H1 (cell line): ENCODE measurements at regions not wholly inside any gene's neighbourhood (a gene's known extent, or its start where the extent isn't known, plus 50 kb on each side); places are given as distances from the start of the nearest gene placed in this dataset.

Source experiments
- CTCF ChIA-PET: fragments of 300-600 bp; sonication (Branson Sonifier 250); formaldehyde crosslinking; loops from one replicate; lab custom pipeline; 2021; ENCODE audit not compliant: partially characterized antibody; lab: Charles Lee
- POLR2A ChIA-PET: fragments of 300-600 bp; sonication (Branson Sonifier 250); formaldehyde crosslinking; loops from one replicate; lab custom pipeline; 2021; ENCODE audit warnings: inconsistent platforms; ENCODE audit not compliant: partially characterized antibody; lab: Charles Lee
- DNase-seq, 2 experiments: peaks; one replicate each; pipeline versions ENCODE4 v3.0.0 to v3.0.0-alpha.2; 2010 to 2022; ENCODE audit warnings: low spot score in 2 of 2, low read depth in 1 of 2, mixed read lengths in 1 of 2
- FAIRE-seq: peaks from 2 replicates; lab custom pipeline; 2011; peaks lifted over from hg19 to GRCh38; lab: Jason Lieb, UNC
- H2AFZ ChIP-seq: 2 replicates; pipeline ENCODE4 v1.8.1; 2012; ENCODE audit warnings: low read length, inconsistent platforms
- H2AK5ac ChIP-seq: 2 replicates; pipeline ENCODE4 v1.6.1; 2013; ENCODE audit warnings: low read depth, low read length
- H2BK120ac ChIP-seq: replicated peaks from 2 replicates; pipeline ENCODE3; 2013; ENCODE audit warnings: low read depth, low read length, inconsistent platforms
- H2BK12ac ChIP-seq: 2 replicates; pipeline ENCODE4 v1.6.1; 2013; ENCODE audit warnings: low read depth, low read length
- H2BK15ac ChIP-seq: 2 replicates; pipeline ENCODE4 v1.6.1; 2013; ENCODE audit warnings: low read length
- H2BK20ac ChIP-seq: 2 replicates; pipeline ENCODE4 v1.6.1; 2013; ENCODE audit warnings: low read length
- H2BK5ac ChIP-seq: 2 replicates; pipeline ENCODE4 v1.6.1; 2013; ENCODE audit warnings: low read depth, low read length
- H3K14ac ChIP-seq: 2 replicates; pipeline ENCODE4 v1.6.1; 2013; ENCODE audit warnings: inconsistent platforms; ENCODE audit not compliant: insufficient read length
- H3K18ac ChIP-seq: 2 replicates; pipeline ENCODE4 v1.6.1; 2013; ENCODE audit warnings: low read length; ENCODE audit errors: extremely low read depth
- H3K23ac ChIP-seq: 2 replicates; pipeline ENCODE4 v1.6.1; 2013; ENCODE audit warnings: inconsistent platforms; ENCODE audit not compliant: insufficient read length
- H3K23me2 ChIP-seq: 2 replicates; pipeline ENCODE4 v1.6.1; 2013; ENCODE audit warnings: low read depth, low read length
- H3K27ac ChIP-seq: 2 replicates; pipeline ENCODE4 v1.6.1; 2011; ENCODE audit warnings: low read depth, low read length, inconsistent platforms
- H3K27me3 ChIP-seq, 4 experiments: replicated peaks in 1 of 4; 1 replicate in 1 of 4; 2 replicates in 3 of 4; pipeline versions ENCODE4 v1.6.1 to v1.8.1; 2011 to 2013; ENCODE audit warnings: low read length in 3 of 4, mild to moderate bottlenecking in 3 of 4, inconsistent platforms in 2 of 4, mixed read lengths in 2 of 4, moderate library complexity in 1 of 4; ENCODE audit not compliant: control insufficient read depth in 3 of 4, insufficient read depth in 3 of 4; ENCODE audit errors: extremely low read depth in 1 of 4
- H3K36me3 ChIP-seq, 4 experiments: 2 replicates each; pipeline versions ENCODE4 v1.6.1 to v1.8.1; 2011 to 2013; ENCODE audit warnings: mild to moderate bottlenecking in 4 of 4, low read length in 3 of 4, moderate library complexity in 2 of 4, control low read depth in 1 of 4, inconsistent platforms in 1 of 4; ENCODE audit not compliant: insufficient read depth in 4 of 4, control insufficient read depth in 2 of 4
- H3K4ac ChIP-seq: replicated peaks from 2 replicates; pipeline ENCODE3; 2013; ENCODE audit warnings: low read length, low read depth, mixed read lengths, inconsistent platforms; ENCODE audit not compliant: insufficient read length
- H3K4me1 ChIP-seq, 4 experiments: replicated peaks in 1 of 4; 1 replicate in 1 of 4; 2 replicates in 3 of 4; pipeline versions ENCODE4 v1.6.1 to v1.8.1; 2011 to 2013; ENCODE audit warnings: low read length in 3 of 4, inconsistent platforms in 2 of 4, mixed read lengths in 1 of 4; ENCODE audit not compliant: insufficient read depth in 4 of 4, control insufficient read depth in 3 of 4
- H3K4me2 ChIP-seq, 2 experiments: 2 replicates each; pipeline versions ENCODE4 v1.6.1 to v1.8.1; 2011 to 2013; ENCODE audit warnings: low read depth in 2 of 2, low read length in 2 of 2, control low read depth in 1 of 2, inconsistent platforms in 1 of 2, mild to moderate bottlenecking in 1 of 2; ENCODE audit not compliant: insufficient read depth in 1 of 2
- H3K4me3 ChIP-seq, 4 experiments: fragments of 200-600, 300-600 bp in 1 of 4; sonication (generic), shearing (Covaris generic), sonication (Bioruptor Twin) in 1 of 4; 2 replicates each; pipeline versions ENCODE4 v1.5.1 to v1.8.1; 2011 to 2016; ENCODE audit warnings: low read length in 4 of 4, low read depth in 3 of 4, control low read depth in 2 of 4, inconsistent platforms in 2 of 4, mild to moderate bottlenecking in 2 of 4, mixed read lengths in 1 of 4, moderate library complexity in 1 of 4; ENCODE audit not compliant: insufficient read depth in 2 of 4; ENCODE audit errors: extremely low read depth in 1 of 4
- H3K56ac ChIP-seq: replicated peaks from 2 replicates; pipeline ENCODE3; 2013; ENCODE audit warnings: low read depth, mild to moderate bottlenecking, mixed read lengths, low read length, inconsistent platforms; ENCODE audit not compliant: insufficient read length
- H3K79me1 ChIP-seq: 2 replicates; pipeline ENCODE4 v1.6.1; 2013; ENCODE audit warnings: low read depth, low read length, control low read depth
- H3K79me2 ChIP-seq, 2 experiments: 2 replicates each; pipeline versions ENCODE4 v1.6.1 to v1.8.1; 2012 to 2013; ENCODE audit warnings: low read length in 2 of 2, mild to moderate bottlenecking in 2 of 2, inconsistent platforms in 1 of 2; ENCODE audit not compliant: insufficient read depth in 2 of 2, control insufficient read depth in 1 of 2
- H3K9ac ChIP-seq, 4 experiments: replicated peaks in 1 of 4; 1 replicate in 1 of 4; 2 replicates in 3 of 4; pipeline versions ENCODE4 v1.6.1 to v1.8.1; 2011 to 2013; ENCODE audit warnings: low read depth in 3 of 4, low read length in 3 of 4, control low read depth in 2 of 4, mild to moderate bottlenecking in 2 of 4, moderate library complexity in 2 of 4, inconsistent platforms in 1 of 4; ENCODE audit errors: extremely low read depth in 1 of 4
- H3K9me3 ChIP-seq, 2 experiments: 2 replicates each; pipeline versions ENCODE4 v1.6.1 to v1.8.1; 2012 to 2013; ENCODE audit warnings: mild to moderate bottlenecking in 2 of 2, moderate library complexity in 2 of 2, control low read depth in 1 of 2, inconsistent platforms in 1 of 2, low read depth in 1 of 2, low read length in 1 of 2, mixed read lengths in 1 of 2; ENCODE audit not compliant: insufficient read depth in 2 of 2
- H4K20me1 ChIP-seq, 2 experiments: replicated peaks in 1 of 2; 2 replicates each; pipeline versions ENCODE3 to v1.8.1; 2011 to 2013; ENCODE audit warnings: inconsistent platforms in 2 of 2, low read length in 2 of 2, mild to moderate bottlenecking in 1 of 2; ENCODE audit not compliant: insufficient read depth in 2 of 2, control insufficient read depth in 1 of 2
- H4K5ac ChIP-seq: 2 replicates; pipeline ENCODE4 v1.6.1; 2013; ENCODE audit warnings: low read length, low read depth, mixed read lengths, inconsistent platforms; ENCODE audit not compliant: insufficient read length
- H4K8ac ChIP-seq: 2 replicates; pipeline ENCODE4 v1.8.0; 2013; ENCODE audit warnings: mild to moderate bottlenecking, moderate library complexity, low read length, inconsistent platforms; ENCODE audit not compliant: insufficient read depth; ENCODE audit errors: extremely low read depth
- H4K91ac ChIP-seq: replicated peaks from 2 replicates; pipeline ENCODE3; 2013; ENCODE audit warnings: low read length, mixed read lengths, inconsistent platforms; ENCODE audit not compliant: insufficient read length
- WGBS, 2 experiments: shearing (Covaris generic) in 1 of 2; methylation state at CpG; one replicate each; pipeline versions ENCODE4 v1.1.6 to v1.1.7; 2013 to 2015; ENCODE audit warnings: low lambda C conversion rate in 2 of 2, mixed read lengths in 2 of 2, inconsistent platforms in 1 of 2, low coverage in 1 of 2, missing lambda C conversion rate in 1 of 2; ENCODE audit not compliant: insufficient replicate concordance in 2 of 2, insufficient coverage in 1 of 2, insufficient read length in 1 of 2; ENCODE audit errors: extremely low coverage in 1 of 2, missing lambda C conversion rate in 1 of 2; 5-methylcytosine and 5-hydroxymethylcytosine counted together
- TF ChIP-seq, protein P1 (sequence below): fragments of 300-600 bp; sonication (generic); IDR thresholded peaks from 2 replicates; pipeline ENCODE4 v1.7.1; 2012; ENCODE audit warnings: low read length, moderate library complexity, mild to moderate bottlenecking, inconsistent platforms; ENCODE audit not compliant: insufficient replicate concordance

DNA sequence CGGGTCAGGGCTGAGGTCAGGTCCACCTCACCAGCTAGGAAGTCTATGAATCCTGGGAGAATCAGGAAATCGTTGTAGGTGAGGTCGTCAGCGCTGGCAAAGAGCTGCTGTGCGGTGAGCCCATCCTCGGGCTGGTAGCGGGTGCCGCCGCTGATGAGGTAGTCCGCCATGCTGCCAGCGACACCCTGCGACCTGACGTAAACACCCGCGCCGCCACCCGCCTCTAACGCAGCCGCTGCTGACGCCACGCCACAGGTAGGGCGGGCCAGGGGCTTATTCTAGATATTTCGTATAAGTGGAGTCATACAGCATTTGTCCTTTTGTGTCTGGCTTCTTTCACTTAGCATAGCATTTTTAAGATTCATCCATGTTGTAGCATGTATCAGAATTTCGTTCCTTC, 220.2 kb upstream of the ATP6AP2 start:
- H2BK20ac ChIP-seq = no peak overlapping the region
- H3K4ac ChIP-seq = no peak overlapping the region
- no peak overlapping the region for H3K23ac ChIP-seq
- H3K79me2 ChIP-seq = no peaks in the 10 kb centered on the region
- H3K14ac ChIP-seq = no peak overlapping the region
- no peak overlapping the region for H2AK5ac ChIP-seq
- no peak overlapping the region for H2BK120ac ChIP-seq
- H3K27ac ChIP-seq = no peak overlapping the region
- H4K8ac ChIP-seq = no peak overlapping the region
- 89% methylated on average over 22 of the region's 24 CpGs; no CpG with 5 or more reads in 1 of the 2 experiments for WGBS, 2 experiments
- no peak overlapping the region for H4K91ac ChIP-seq
- H4K20me1 ChIP-seq = no peaks in the 10 kb centered on the region
- CTCF ChIA-PET = no interaction called here
- H2BK15ac ChIP-seq = no peak overlapping the region
- no peak overlapping the region for H3K18ac ChIP-seq
- H3K9ac ChIP-seq = no peak overlapping the region
- no peaks in the 10 kb centered on the region for H3K27me3 ChIP-seq
- no peak overlapping the region for H2AFZ ChIP-seq
- H3K23me2 ChIP-seq = no peaks in the 10 kb centered on the region
- H3K4me3 ChIP-seq = no peak overlapping the region
- 0 out of 4 replicates have a peak, but pooled peaks cover 0 to 2% of the 10 kb centered on the region in 2 experiments for H3K9me3 ChIP-seq
- FAIRE-seq (no peak), DNase-seq (no peak)
- no peak overlapping the region for H3K56ac ChIP-seq
- no peaks in the 10 kb centered on the region for H3K79me1 ChIP-seq
- no peak overlapping the region for H4K5ac ChIP-seq
- H3K4me2 ChIP-seq = no peak overlapping the region
- no peak overlapping the region for H2BK5ac ChIP-seq
- H3K36me3 ChIP-seq = no peaks in the 10 kb centered on the region
- H3K4me1 ChIP-seq = no peaks in the 10 kb centered on the region
- H2BK12ac ChIP-seq = no peak overlapping the region
- POLR2A ChIA-PET = no interaction called here
- TF ChIP-seq, protein P1, sequence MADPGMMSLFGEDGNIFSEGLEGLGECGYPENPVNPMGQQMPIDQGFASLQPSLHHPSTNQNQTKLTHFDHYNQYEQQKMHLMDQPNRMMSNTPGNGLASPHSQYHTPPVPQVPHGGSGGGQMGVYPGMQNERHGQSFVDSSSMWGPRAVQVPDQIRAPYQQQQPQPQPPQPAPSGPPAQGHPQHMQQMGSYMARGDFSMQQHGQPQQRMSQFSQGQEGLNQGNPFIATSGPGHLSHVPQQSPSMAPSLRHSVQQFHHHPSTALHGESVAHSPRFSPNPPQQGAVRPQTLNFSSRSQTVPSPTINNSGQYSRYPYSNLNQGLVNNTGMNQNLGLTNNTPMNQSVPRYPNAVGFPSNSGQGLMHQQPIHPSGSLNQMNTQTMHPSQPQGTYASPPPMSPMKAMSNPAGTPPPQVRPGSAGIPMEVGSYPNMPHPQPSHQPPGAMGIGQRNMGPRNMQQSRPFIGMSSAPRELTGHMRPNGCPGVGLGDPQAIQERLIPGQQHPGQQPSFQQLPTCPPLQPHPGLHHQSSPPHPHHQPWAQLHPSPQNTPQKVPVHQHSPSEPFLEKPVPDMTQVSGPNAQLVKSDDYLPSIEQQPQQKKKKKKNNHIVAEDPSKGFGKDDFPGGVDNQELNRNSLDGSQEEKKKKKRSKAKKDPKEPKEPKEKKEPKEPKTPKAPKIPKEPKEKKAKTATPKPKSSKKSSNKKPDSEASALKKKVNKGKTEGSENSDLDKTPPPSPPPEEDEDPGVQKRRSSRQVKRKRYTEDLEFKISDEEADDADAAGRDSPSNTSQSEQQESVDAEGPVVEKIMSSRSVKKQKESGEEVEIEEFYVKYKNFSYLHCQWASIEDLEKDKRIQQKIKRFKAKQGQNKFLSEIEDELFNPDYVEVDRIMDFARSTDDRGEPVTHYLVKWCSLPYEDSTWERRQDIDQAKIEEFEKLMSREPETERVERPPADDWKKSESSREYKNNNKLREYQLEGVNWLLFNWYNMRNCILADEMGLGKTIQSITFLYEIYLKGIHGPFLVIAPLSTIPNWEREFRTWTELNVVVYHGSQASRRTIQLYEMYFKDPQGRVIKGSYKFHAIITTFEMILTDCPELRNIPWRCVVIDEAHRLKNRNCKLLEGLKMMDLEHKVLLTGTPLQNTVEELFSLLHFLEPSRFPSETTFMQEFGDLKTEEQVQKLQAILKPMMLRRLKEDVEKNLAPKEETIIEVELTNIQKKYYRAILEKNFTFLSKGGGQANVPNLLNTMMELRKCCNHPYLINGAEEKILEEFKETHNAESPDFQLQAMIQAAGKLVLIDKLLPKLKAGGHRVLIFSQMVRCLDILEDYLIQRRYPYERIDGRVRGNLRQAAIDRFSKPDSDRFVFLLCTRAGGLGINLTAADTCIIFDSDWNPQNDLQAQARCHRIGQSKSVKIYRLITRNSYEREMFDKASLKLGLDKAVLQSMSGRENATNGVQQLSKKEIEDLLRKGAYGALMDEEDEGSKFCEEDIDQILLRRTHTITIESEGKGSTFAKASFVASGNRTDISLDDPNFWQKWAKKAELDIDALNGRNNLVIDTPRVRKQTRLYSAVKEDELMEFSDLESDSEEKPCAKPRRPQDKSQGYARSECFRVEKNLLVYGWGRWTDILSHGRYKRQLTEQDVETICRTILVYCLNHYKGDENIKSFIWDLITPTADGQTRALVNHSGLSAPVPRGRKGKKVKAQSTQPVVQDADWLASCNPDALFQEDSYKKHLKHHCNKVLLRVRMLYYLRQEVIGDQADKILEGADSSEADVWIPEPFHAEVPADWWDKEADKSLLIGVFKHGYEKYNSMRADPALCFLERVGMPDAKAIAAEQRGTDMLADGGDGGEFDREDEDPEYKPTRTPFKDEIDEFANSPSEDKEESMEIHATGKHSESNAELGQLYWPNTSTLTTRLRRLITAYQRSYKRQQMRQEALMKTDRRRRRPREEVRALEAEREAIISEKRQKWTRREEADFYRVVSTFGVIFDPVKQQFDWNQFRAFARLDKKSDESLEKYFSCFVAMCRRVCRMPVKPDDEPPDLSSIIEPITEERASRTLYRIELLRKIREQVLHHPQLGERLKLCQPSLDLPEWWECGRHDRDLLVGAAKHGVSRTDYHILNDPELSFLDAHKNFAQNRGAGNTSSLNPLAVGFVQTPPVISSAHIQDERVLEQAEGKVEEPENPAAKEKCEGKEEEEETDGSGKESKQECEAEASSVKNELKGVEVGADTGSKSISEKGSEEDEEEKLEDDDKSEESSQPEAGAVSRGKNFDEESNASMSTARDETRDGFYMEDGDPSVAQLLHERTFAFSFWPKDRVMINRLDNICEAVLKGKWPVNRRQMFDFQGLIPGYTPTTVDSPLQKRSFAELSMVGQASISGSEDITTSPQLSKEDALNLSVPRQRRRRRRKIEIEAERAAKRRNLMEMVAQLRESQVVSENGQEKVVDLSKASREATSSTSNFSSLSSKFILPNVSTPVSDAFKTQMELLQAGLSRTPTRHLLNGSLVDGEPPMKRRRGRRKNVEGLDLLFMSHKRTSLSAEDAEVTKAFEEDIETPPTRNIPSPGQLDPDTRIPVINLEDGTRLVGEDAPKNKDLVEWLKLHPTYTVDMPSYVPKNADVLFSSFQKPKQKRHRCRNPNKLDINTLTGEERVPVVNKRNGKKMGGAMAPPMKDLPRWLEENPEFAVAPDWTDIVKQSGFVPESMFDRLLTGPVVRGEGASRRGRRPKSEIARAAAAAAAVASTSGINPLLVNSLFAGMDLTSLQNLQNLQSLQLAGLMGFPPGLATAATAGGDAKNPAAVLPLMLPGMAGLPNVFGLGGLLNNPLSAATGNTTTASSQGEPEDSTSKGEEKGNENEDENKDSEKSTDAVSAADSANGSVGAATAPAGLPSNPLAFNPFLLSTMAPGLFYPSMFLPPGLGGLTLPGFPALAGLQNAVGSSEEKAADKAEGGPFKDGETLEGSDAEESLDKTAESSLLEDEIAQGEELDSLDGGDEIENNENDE = no peak
